ENCODE measurements at regions not wholly inside any gene's neighbourhood (a gene's known extent, or its start where the extent isn't known, plus 50 kb on each side); places are given as distances from the start of the nearest gene placed in this dataset.

GRCh38 chr4:137994853-137995252 is 247.3 kb downstream of the SLC7A11 start:
- no peaks in the 10 kb centered on the region for H3K9me3 Mint-ChIP-seq
- peak overlapping the region; percentile 50; the same call in 1 of the 2 replicates for H3K27ac Mint-ChIP-seq
- TF ChIP-seq CTCF (IDR thresholded peaks at IDR 0.05), result no peak
- H3K4me3 Mint-ChIP-seq, result no peak overlapping the region
- peak; percentile 54 for DNase-seq
- H3K27me3 Mint-ChIP-seq (ENCODE audit: insufficient read depth), result no peaks in the 10 kb centered on the region
- peaks cover 42% of the 10 kb centered on the region for H3K4me1 Mint-ChIP-seq (ENCODE audit: low read depth)
- no peaks in the 10 kb centered on the region for H3K36me3 Mint-ChIP-seq (ENCODE audit: low read depth)

GRCh38 chr4:137993232-137993631 is 248.9 kb downstream of the SLC7A11 start:
- Mint-ChIP-seq H3K9me3 (no peaks in the 10 kb centered on the region), H3K27me3 (ENCODE audit: insufficient read depth) (no peaks in the 10 kb centered on the region), H3K27ac (peak overlapping the region; percentile 12; the same call in 1 of the 2 replicates), H3K4me3 (no peak overlapping the region), H3K4me1 (ENCODE audit: low read depth) (peaks cover 28% of the 10 kb centered on the region), H3K36me3 (ENCODE audit: low read depth) (no peaks in the 10 kb centered on the region)
- no peak for TF ChIP-seq CTCF (IDR thresholded peaks at IDR 0.05)
- DNase-seq, result no peak

GRCh38 chr4:137981277-137981676 is 260.9 kb downstream of the SLC7A11 start:
- Mint-ChIP-seq H3K27ac (no peak overlapping the region), H3K4me1 (ENCODE audit: low read depth) (peaks cover 25% of the 10 kb centered on the region), H3K36me3 (ENCODE audit: low read depth) (no peaks in the 10 kb centered on the region), H3K4me3 (no peak overlapping the region), H3K27me3 (ENCODE audit: insufficient read depth) (no peaks in the 10 kb centered on the region), H3K9me3 (no peaks in the 10 kb centered on the region)
- peak; percentile 69 for TF ChIP-seq CTCF (IDR thresholded peaks at IDR 0.05)
- DNase-seq, result peak; percentile 70

GRCh38 chr4:137980641-137981040 is 261.5 kb downstream of the SLC7A11 start:
- peaks cover 25% of the 10 kb centered on the region for H3K4me1 Mint-ChIP-seq (ENCODE audit: low read depth)
- H3K36me3 Mint-ChIP-seq (ENCODE audit: low read depth), result no peaks in the 10 kb centered on the region
- no peaks in the 10 kb centered on the region for H3K27me3 Mint-ChIP-seq (ENCODE audit: insufficient read depth)
- no peaks in the 10 kb centered on the region for H3K9me3 Mint-ChIP-seq
- no peak overlapping the region for H3K27ac Mint-ChIP-seq
- DNase-seq, result no peak
- no peak overlapping the region for H3K4me3 Mint-ChIP-seq
- TF ChIP-seq CTCF (IDR thresholded peaks at IDR 0.05), result no peak

GRCh38 chr4:137979938-137980337 is 262.2 kb downstream of the SLC7A11 start:
- Mint-ChIP-seq H3K27ac (no peak overlapping the region), H3K4me3 (no peak overlapping the region), H3K27me3 (ENCODE audit: insufficient read depth) (no peaks in the 10 kb centered on the region), H3K4me1 (ENCODE audit: low read depth) (peaks cover 25% of the 10 kb centered on the region), H3K36me3 (ENCODE audit: low read depth) (no peaks in the 10 kb centered on the region), H3K9me3 (no peaks in the 10 kb centered on the region)
- DNase-seq, result no peak
- TF ChIP-seq CTCF (IDR thresholded peaks at IDR 0.05), result no peak
